NCI-H2227 treated with DMSO at 0.1 percent for 48 hours (cell line): ENCODE measurements at regions not wholly inside any gene's neighbourhood (a gene's known extent, or its start where the extent isn't known, plus 50 kb on each side); places are given as distances from the start of the nearest gene placed in this dataset.
"Not testable (repeated sequence)": the region's sequence is repeated elsewhere in the genome, so short reads cannot be mapped to it uniquely, and the experiment has no call there.

Experiments used
- DNase-seq: peaks from one replicate; lab custom pipeline; 2025; lab: John Stamatoyannopoulos, UW

GRCh38 chr6:115067690-115068447 lies 725.0 kb upstream of the HS3ST5 start:
- DNase-seq: no peak

GRCh38 chr6:115064680-115065079 lies 721.9 kb upstream of the HS3ST5 start:
- no peak for DNase-seq

GRCh38 chr6:115060581-115060980 lies 717.8 kb upstream of the HS3ST5 start:
- no peak for DNase-seq

GRCh38 chr6:115058414-115059211 lies 715.8 kb upstream of the HS3ST5 start:
- no peak for DNase-seq

- DNase-seq: no peak
Observed at GRCh38 chr6:115055579-115055978, 712.8 kb upstream of the HS3ST5 start.

GRCh38 chr6:115054242-115054641 lies 711.4 kb upstream of the HS3ST5 start:
- DNase-seq: not testable (repeated sequence)

- no peak for DNase-seq
Observed at GRCh38 chr6:115053169-115053860, 710.5 kb upstream of the HS3ST5 start.

GRCh38 chr6:115016593-115016992 lies 673.8 kb upstream of the HS3ST5 start:
- DNase-seq: no peak

- DNase-seq: no peak
Observed at GRCh38 chr6:115004982-115005381, 662.2 kb upstream of the HS3ST5 start.

- DNase-seq: no peak
Observed at GRCh38 chr6:115004204-115004603, 661.4 kb upstream of the HS3ST5 start.

GRCh38 chr6:115001731-115002350 lies 659.0 kb upstream of the HS3ST5 start:
- DNase-seq: no peak

GRCh38 chr6:115000736-115001135 lies 657.9 kb upstream of the HS3ST5 start:
- no peak for DNase-seq

GRCh38 chr6:114998492-114998891 lies 655.7 kb upstream of the HS3ST5 start:
- no peak for DNase-seq

GRCh38 chr6:114997813-114998292 lies 655.0 kb upstream of the HS3ST5 start:
- DNase-seq: no peak

- no peak for DNase-seq
Observed at GRCh38 chr6:114995526-114995925, 652.7 kb upstream of the HS3ST5 start.

GRCh38 chr6:114989279-114989964 lies 646.6 kb upstream of the HS3ST5 start:
- no peak for DNase-seq

- DNase-seq: no peak
Observed at GRCh38 chr6:114987281-114987680, 644.5 kb upstream of the HS3ST5 start.

- no peak for DNase-seq
Observed at GRCh38 chr6:114955363-114955762, 612.5 kb upstream of the HS3ST5 start.

GRCh38 chr6:114952229-114952628 lies 609.4 kb upstream of the HS3ST5 start:
- no peak for DNase-seq

GRCh38 chr6:114945392-114945791 lies 602.6 kb upstream of the HS3ST5 start:
- no peak for DNase-seq

- DNase-seq: peak; percentile 14
Observed at GRCh38 chr6:114941078-114941477, 598.3 kb upstream of the HS3ST5 start.

GRCh38 chr6:114940181-114940580 lies 597.4 kb upstream of the HS3ST5 start:
- DNase-seq: no peak
